Neural cell (in vitro differentiated cells): ENCODE measurements at regions not wholly inside any gene's neighbourhood (a gene's known extent, or its start where the extent isn't known, plus 50 kb on each side); places are given as distances from the start of the nearest gene placed in this dataset.

Experiments
- H2AFZ ChIP-seq: fragments of 200-600, 300-800 bp; sonication (generic), shearing (Covaris generic); 2 replicates; pipeline ENCODE4 v1.6.0; 2014; ENCODE audit warnings: low read depth, mild to moderate bottlenecking, antibody characterized with exemption, low read length, moderate library complexity
- H3F3A ChIP-seq: fragments of 200-600 bp; shearing (Covaris generic); 2 replicates; pipeline ENCODE4 v1.6.1; 2016; ENCODE audit warnings: mild to moderate bottlenecking, moderate library complexity, mixed read lengths, antibody characterized with exemption, low read length; ENCODE audit not compliant: insufficient read depth, poor library complexity, severe bottlenecking
- H3K27ac ChIP-seq: fragments of 200-600, 300-800 bp; sonication (generic), shearing (Covaris generic); 2 replicates; pipeline ENCODE4 v1.5.1; 2014; ENCODE audit warnings: mild to moderate bottlenecking, low read length, moderate library complexity
- H3K27me3 ChIP-seq: fragments of 300-800, 200-600 bp; sonication (generic), shearing (Covaris generic); 2 replicates; pipeline ENCODE4 v1.6.0; 2014; ENCODE audit warnings: mild to moderate bottlenecking, low read depth, low read length, moderate library complexity; ENCODE audit not compliant: insufficient read depth
- H3K36me3 ChIP-seq: fragments of 300-800, 200-600 bp; sonication (generic), shearing (Covaris generic); 2 replicates; pipeline ENCODE4 v1.5.1; 2014; ENCODE audit warnings: mild to moderate bottlenecking, antibody characterized with exemption, low read length, moderate library complexity; ENCODE audit not compliant: insufficient read depth
- H3K4me2 ChIP-seq: fragments of 300-800, 200-600 bp; sonication (generic), shearing (Covaris generic); 2 replicates; pipeline ENCODE4 v1.6.0; 2014; ENCODE audit warnings: mild to moderate bottlenecking, low read length
- H3K4me3 ChIP-seq: fragments of 300-800, 200-600 bp; sonication (generic), shearing (Covaris generic); 2 replicates; pipeline ENCODE4 v1.5.1; 2014; ENCODE audit warnings: mild to moderate bottlenecking, low read length, moderate library complexity
- H3K79me2 ChIP-seq: fragments of 200-600 bp; shearing (Covaris generic); replicated peaks from 2 replicates; pipeline ENCODE4 v1.6.0; 2014; ENCODE audit warnings: mild to moderate bottlenecking, low read length, moderate library complexity; ENCODE audit not compliant: insufficient read depth
- H3K9ac ChIP-seq: fragments of 300-800, 200-600 bp; sonication (generic), shearing (Covaris generic); 2 replicates; pipeline ENCODE4 v1.6.1; 2016; ENCODE audit warnings: mild to moderate bottlenecking, low read length, mixed read lengths
- H3K9me2 ChIP-seq: fragments of 200-600 bp; shearing (Covaris generic); 2 replicates; pipeline ENCODE4 v1.6.1; 2016; ENCODE audit warnings: mild to moderate bottlenecking, low read length, mixed read lengths; ENCODE audit not compliant: insufficient read depth
- H3K9me3 ChIP-seq: fragments of 200-600, 300-800 bp; sonication (generic), shearing (Covaris generic); 2 replicates; pipeline ENCODE4 v1.6.1; 2016; ENCODE audit warnings: mild to moderate bottlenecking, mixed run types, low read length, moderate library complexity, mixed read lengths
- H4K20me1 ChIP-seq: fragments of 200-600 bp; shearing (Covaris generic); 2 replicates; pipeline ENCODE4 v1.6.1; 2016; ENCODE audit warnings: mild to moderate bottlenecking, mixed run types; ENCODE audit not compliant: insufficient read depth
- CTCF ChIP-seq: fragments of 450-650 bp; IDR thresholded peaks from 2 replicates; pipeline ENCODE4 v1.5.1; 2014; ENCODE audit warnings: antibody characterized with exemption, mild to moderate bottlenecking, moderate library complexity; ENCODE audit not compliant: poor library complexity, severe bottlenecking
- EP300 ChIP-seq: fragments of 450-650 bp; conservative IDR thresholded peaks from 2 replicates; pipeline ENCODE4 v1.6.1; 2014; ENCODE audit warnings: antibody characterized with exemption, mild to moderate bottlenecking, moderate library complexity; ENCODE audit not compliant: poor library complexity, severe bottlenecking
- EZH2 ChIP-seq: fragments of 200-600, 300-800 bp; shearing (Covaris generic), sonication (generic); IDR thresholded peaks from 2 replicates; pipeline ENCODE4 v1.6.1; 2014; ENCODE audit warnings: antibody characterized with exemption, low read length, borderline replicate concordance, mild to moderate bottlenecking; ENCODE audit not compliant: insufficient read depth, poor library complexity, severe bottlenecking
- MXI1 ChIP-seq: fragments of 450-650 bp; conservative IDR thresholded peaks from 2 replicates; pipeline ENCODE4 v1.6.1; 2014; ENCODE audit warnings: antibody characterized with exemption, mild to moderate bottlenecking; ENCODE audit not compliant: poor library complexity, severe bottlenecking
- POLR2AphosphoS5 ChIP-seq: IDR thresholded peaks from 2 replicates; pipeline ENCODE4 v1.6.1; 2012
- RAD21 ChIP-seq: fragments of 450-650 bp; conservative IDR thresholded peaks from 2 replicates; pipeline ENCODE4 v1.6.1; 2014; ENCODE audit warnings: antibody characterized with exemption, mild to moderate bottlenecking, moderate library complexity
- SMC3 ChIP-seq: fragments of 450-650 bp; conservative IDR thresholded peaks from 2 replicates; pipeline ENCODE4 v1.6.1; 2014; ENCODE audit warnings: antibody characterized with exemption, mild to moderate bottlenecking, moderate library complexity; ENCODE audit not compliant: poor library complexity
- TAF1 ChIP-seq: IDR thresholded peaks from 2 replicates; pipeline ENCODE4 v1.6.1; 2012; ENCODE audit warnings: low read depth
- TF ChIP-seq, protein P1 (sequence below): IDR thresholded peaks from 2 replicates; pipeline ENCODE4 v1.6.1; 2012; ENCODE audit warnings: borderline replicate concordance

DNA sequence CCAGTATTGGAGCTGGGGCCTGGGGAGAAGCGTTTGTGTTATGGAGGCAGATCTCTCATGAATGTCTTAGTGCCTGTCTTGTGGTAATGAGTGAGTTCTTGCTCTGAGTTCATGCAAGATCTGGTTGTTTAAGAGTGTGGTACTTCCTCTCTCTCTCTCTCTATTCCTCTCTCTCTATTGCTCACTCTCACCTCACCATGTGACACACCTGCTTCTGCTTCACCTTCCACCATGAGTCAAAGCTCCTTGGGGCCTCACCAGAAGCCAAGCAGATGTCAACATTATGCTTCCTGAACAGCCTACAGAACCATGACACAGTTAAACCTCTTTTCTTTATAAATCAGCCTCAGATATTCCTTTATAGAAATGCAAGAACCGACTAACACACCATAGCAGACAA, 242.7 kb upstream of the ADRA1B start:
- Histone ChIP-seq H3K36me3 (no peaks in the 10 kb centered on the region), H3K9ac (no peak overlapping the region), H3K27me3 (no peaks in the 10 kb centered on the region), H3F3A (no peaks in the 10 kb centered on the region), H3K27ac (no peak overlapping the region), H2AFZ (no peak overlapping the region), H3K4me2 (no peak overlapping the region), H3K4me3 (no peak overlapping the region), H3K79me2 (no peaks in the 10 kb centered on the region), H4K20me1 (no peaks in the 10 kb centered on the region), H3K9me3 (no peaks in the 10 kb centered on the region), H3K9me2 (no peaks in the 10 kb centered on the region)
- no peak for TF ChIP-seq MXI1
- TF ChIP-seq, protein P1, sequence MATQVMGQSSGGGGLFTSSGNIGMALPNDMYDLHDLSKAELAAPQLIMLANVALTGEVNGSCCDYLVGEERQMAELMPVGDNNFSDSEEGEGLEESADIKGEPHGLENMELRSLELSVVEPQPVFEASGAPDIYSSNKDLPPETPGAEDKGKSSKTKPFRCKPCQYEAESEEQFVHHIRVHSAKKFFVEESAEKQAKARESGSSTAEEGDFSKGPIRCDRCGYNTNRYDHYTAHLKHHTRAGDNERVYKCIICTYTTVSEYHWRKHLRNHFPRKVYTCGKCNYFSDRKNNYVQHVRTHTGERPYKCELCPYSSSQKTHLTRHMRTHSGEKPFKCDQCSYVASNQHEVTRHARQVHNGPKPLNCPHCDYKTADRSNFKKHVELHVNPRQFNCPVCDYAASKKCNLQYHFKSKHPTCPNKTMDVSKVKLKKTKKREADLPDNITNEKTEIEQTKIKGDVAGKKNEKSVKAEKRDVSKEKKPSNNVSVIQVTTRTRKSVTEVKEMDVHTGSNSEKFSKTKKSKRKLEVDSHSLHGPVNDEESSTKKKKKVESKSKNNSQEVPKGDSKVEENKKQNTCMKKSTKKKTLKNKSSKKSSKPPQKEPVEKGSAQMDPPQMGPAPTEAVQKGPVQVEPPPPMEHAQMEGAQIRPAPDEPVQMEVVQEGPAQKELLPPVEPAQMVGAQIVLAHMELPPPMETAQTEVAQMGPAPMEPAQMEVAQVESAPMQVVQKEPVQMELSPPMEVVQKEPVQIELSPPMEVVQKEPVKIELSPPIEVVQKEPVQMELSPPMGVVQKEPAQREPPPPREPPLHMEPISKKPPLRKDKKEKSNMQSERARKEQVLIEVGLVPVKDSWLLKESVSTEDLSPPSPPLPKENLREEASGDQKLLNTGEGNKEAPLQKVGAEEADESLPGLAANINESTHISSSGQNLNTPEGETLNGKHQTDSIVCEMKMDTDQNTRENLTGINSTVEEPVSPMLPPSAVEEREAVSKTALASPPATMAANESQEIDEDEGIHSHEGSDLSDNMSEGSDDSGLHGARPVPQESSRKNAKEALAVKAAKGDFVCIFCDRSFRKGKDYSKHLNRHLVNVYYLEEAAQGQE: no peak
- TF ChIP-seq RAD21: no peak
- TF ChIP-seq EP300: no peak
- no peak for TF ChIP-seq TAF1
- no peak for TF ChIP-seq SMC3
- TF ChIP-seq CTCF: no peak
- no peak for TF ChIP-seq POLR2AphosphoS5
- no peak for TF ChIP-seq EZH2

GRCh38 chr5:159678657-159679392, 237.5 kb upstream of the ADRA1B start:
- Histone ChIP-seq H3K9me3 (peaks cover 2% of the 10 kb centered on the region), H2AFZ (no peak overlapping the region), H3K79me2 (no peaks in the 10 kb centered on the region), H4K20me1 (no peaks in the 10 kb centered on the region), H3K27ac (no peak overlapping the region), H3K9me2 (no peaks in the 10 kb centered on the region), H3K36me3 (no peaks in the 10 kb centered on the region), H3F3A (no peaks in the 10 kb centered on the region), H3K4me2 (no peak overlapping the region), H3K27me3 (no peaks in the 10 kb centered on the region), H3K9ac (no peak overlapping the region), H3K4me3 (no peak overlapping the region)
- no peak for TF ChIP-seq EP300
- TF ChIP-seq RAD21: no peak
- no peak for TF ChIP-seq SMC3
- TF ChIP-seq, protein P1: no peak
